ENCODE measurements at regions not wholly inside any gene's neighbourhood (a gene's known extent, or its start where the extent isn't known, plus 50 kb on each side); places are given as distances from the start of the nearest gene placed in this dataset.

- DNase-seq (ENCODE audit: low spot score in 2 of 2, unreplicated experiment in 2 of 2) = no peak
- no peak overlapping the region for H3K4me3 Mint-ChIP-seq
- no peak overlapping the region for H3K27ac Mint-ChIP-seq
- H3K27me3 Mint-ChIP-seq (ENCODE audit: low read depth) = no peaks in the 10 kb centered on the region
- H3K4me1 Mint-ChIP-seq = peaks cover 6% of the 10 kb centered on the region
- TF ChIP-seq CTCF (IDR thresholded peaks at IDR 0.05; ENCODE audit: unreplicated experiment) = no peak
- H3K9me3 Mint-ChIP-seq = peaks cover 29% of the 10 kb centered on the region
- no peaks in the 10 kb centered on the region for H3K36me3 Mint-ChIP-seq
Measured at GRCh38 chr13:86109107-86109506, 309.9 kb upstream of the SLITRK6 start.

- Mint-ChIP-seq H3K27me3 (ENCODE audit: low read depth) (no peaks in the 10 kb centered on the region), H3K27ac (no peak overlapping the region), H3K9me3 (peaks cover 34% of the 10 kb centered on the region), H3K4me3 (no peak overlapping the region), H3K36me3 (no peaks in the 10 kb centered on the region), H3K4me1 (peaks cover 6% of the 10 kb centered on the region)
- DNase-seq (ENCODE audit: low spot score in 2 of 2, unreplicated experiment in 2 of 2) = no peak
- TF ChIP-seq CTCF (IDR thresholded peaks at IDR 0.05; ENCODE audit: unreplicated experiment) = no peak
Measured at GRCh38 chr13:86108334-86108733, 309.1 kb upstream of the SLITRK6 start.

GRCh38 chr13:86098511-86098910 lies 299.3 kb upstream of the SLITRK6 start:
- TF ChIP-seq CTCF (IDR thresholded peaks at IDR 0.05; ENCODE audit: unreplicated experiment) = no peak
- no peaks in the 10 kb centered on the region for H3K36me3 Mint-ChIP-seq
- no peaks in the 10 kb centered on the region for H3K27me3 Mint-ChIP-seq (ENCODE audit: low read depth)
- H3K27ac Mint-ChIP-seq = no peak overlapping the region
- peaks cover 12% of the 10 kb centered on the region for H3K9me3 Mint-ChIP-seq
- H3K4me3 Mint-ChIP-seq = no peak overlapping the region
- DNase-seq (ENCODE audit: low spot score in 2 of 2, unreplicated experiment in 2 of 2) = no peak
- H3K4me1 Mint-ChIP-seq = no peaks in the 10 kb centered on the region

- Mint-ChIP-seq H3K36me3 (no peaks in the 10 kb centered on the region), H3K27ac (no peak overlapping the region), H3K9me3 (peaks cover 5% of the 10 kb centered on the region), H3K4me3 (no peak overlapping the region), H3K27me3 (ENCODE audit: low read depth) (no peaks in the 10 kb centered on the region), H3K4me1 (no peaks in the 10 kb centered on the region)
- DNase-seq (ENCODE audit: low spot score in 2 of 2, unreplicated experiment in 2 of 2) = no peak
- TF ChIP-seq CTCF (IDR thresholded peaks at IDR 0.05; ENCODE audit: unreplicated experiment) = no peak
Measured at GRCh38 chr13:86095351-86095750, 296.1 kb upstream of the SLITRK6 start.

GRCh38 chr13:86090181-86090580 lies 291.0 kb upstream of the SLITRK6 start:
- Mint-ChIP-seq H3K4me1 (no peaks in the 10 kb centered on the region), H3K36me3 (no peaks in the 10 kb centered on the region), H3K9me3 (peaks cover 5% of the 10 kb centered on the region), H3K27ac (no peak overlapping the region), H3K4me3 (no peak overlapping the region), H3K27me3 (ENCODE audit: low read depth) (no peaks in the 10 kb centered on the region)
- DNase-seq (ENCODE audit: low spot score in 2 of 2, unreplicated experiment in 2 of 2) = no peak
- TF ChIP-seq CTCF (IDR thresholded peaks at IDR 0.05; ENCODE audit: unreplicated experiment) = no peak

- Mint-ChIP-seq H3K9me3 (peaks cover 5% of the 10 kb centered on the region), H3K27ac (no peak overlapping the region), H3K4me3 (no peak overlapping the region), H3K4me1 (peaks cover under 1% of the 10 kb centered on the region), H3K27me3 (ENCODE audit: low read depth) (no peaks in the 10 kb centered on the region), H3K36me3 (no peaks in the 10 kb centered on the region)
- no peak for DNase-seq (ENCODE audit: low spot score in 2 of 2, unreplicated experiment in 2 of 2)
- no peak for TF ChIP-seq CTCF (IDR thresholded peaks at IDR 0.05; ENCODE audit: unreplicated experiment)
Measured at GRCh38 chr13:86087244-86087643, 288.0 kb upstream of the SLITRK6 start.
